ENCODE measurements at regions not wholly inside any gene's neighbourhood (a gene's known extent, or its start where the extent isn't known, plus 50 kb on each side); places are given as distances from the start of the nearest gene placed in this dataset.

- Histone ChIP-seq H2BK15ac (ENCODE audit: low read depth, low read length) (no peak overlapping the region), H3K27ac (ENCODE audit: insufficient read length, low read depth, low read length) (no peak overlapping the region), H2BK120ac (ENCODE audit: low read depth, low read length, poor library complexity, severe bottlenecking) (no peak overlapping the region), H3K18ac (ENCODE audit: insufficient read length, low read depth, low read length) (no peak overlapping the region), H4K8ac (replicated peaks; ENCODE audit: insufficient read length, low read depth, low read length) (no peak overlapping the region), H3K4ac (ENCODE audit: low read depth, low read length) (no peak overlapping the region), H2BK5ac (ENCODE audit: insufficient read length, low read length) (no peak overlapping the region), H2AK5ac (ENCODE audit: insufficient read length, low read length) (no peak overlapping the region), H4K5ac (ENCODE audit: insufficient read length, low read depth, low read length) (no peak overlapping the region), H3K4me1 (ENCODE audit: insufficient read depth, low read length) (no peaks in the 10 kb centered on the region), H3K23me2 (ENCODE audit: insufficient read length, low read depth, low read length, poor library complexity, severe bottlenecking) (no peaks in the 10 kb centered on the region), H3K27me3 (ENCODE audit: insufficient read depth, low read length) (no peaks in the 10 kb centered on the region), H3K9me3 (ENCODE audit: control insufficient read depth, low read depth, low read length) (no peaks in the 10 kb centered on the region), H3K9ac (ENCODE audit: extremely low read depth, insufficient read length, low read length) (no peak overlapping the region), H2AFZ (ENCODE audit: low read length) (no peak overlapping the region), H3K4me2 (ENCODE audit: insufficient read depth, insufficient read length, low read length) (no peak overlapping the region), H2BK12ac (ENCODE audit: insufficient read length, low read depth, low read length) (no peak overlapping the region), H4K91ac (ENCODE audit: insufficient read length, low read depth, low read length) (no peak overlapping the region), H4K20me1 (ENCODE audit: control insufficient read depth, insufficient read depth, insufficient read length) (no peaks in the 10 kb centered on the region), H3T11ph (ENCODE audit: low read length) (no peak overlapping the region), H3K79me2 (ENCODE audit: insufficient read depth, low read length) (no peaks in the 10 kb centered on the region), H2BK20ac (ENCODE audit: low read depth, low read length, poor library complexity, severe bottlenecking) (no peak overlapping the region), H3K79me1 (ENCODE audit: insufficient read depth, low read depth, low read length, poor library complexity, severe bottlenecking) (no peaks in the 10 kb centered on the region), H3K23ac (ENCODE audit: insufficient read length, low read depth, low read length) (no peak overlapping the region), H3K56ac (ENCODE audit: insufficient read length, low read depth, low read length) (no peak overlapping the region), H3K14ac (ENCODE audit: insufficient read depth, low read length) (no peak overlapping the region)
- no peak overlapping the region for H3K4me3 Mint-ChIP-seq
- H3K27ac Mint-ChIP-seq: no peak overlapping the region
- H3K27me3 Mint-ChIP-seq (ENCODE audit: low read depth): no peaks in the 10 kb centered on the region
- no peak for DNase-seq
- peaks cover 3 to 12% of the 10 kb centered on the region in 2 experiments; a peak in 4 of 5 replicates for H3K9me3 Mint-ChIP-seq
- TF ChIP-seq CTCF (conservative IDR thresholded peaks at IDR 0.05): no peak
- peaks cover 2 to 3% of the 10 kb centered on the region in 2 experiments; a peak in 1 of 4 replicates for H3K4me1 Mint-ChIP-seq
- H3K36me3 Mint-ChIP-seq (ENCODE audit: insufficient read depth in 1 of 3, low read depth in 3 of 3): peaks cover 0 to 5% (median 1%) of the 10 kb centered on the region in 3 experiments; a peak in 3 of 7 replicates
These were observed 195.0 kb downstream of the FBXO4 start for GRCh38 chr5:42120070-42120469.
